ENCODE measurements at regions not wholly inside any gene's neighbourhood (a gene's known extent, or its start where the extent isn't known, plus 50 kb on each side); places are given as distances from the start of the nearest gene placed in this dataset.

GRCh38 chr13:87324558-87324957 lies 346.6 kb upstream of the SLITRK5 start:
- H4K20me1 ChIP-seq (ENCODE audit: low read depth) = no peaks in the 10 kb centered on the region
- no peaks in the 10 kb centered on the region for H3K9me3 ChIP-seq (ENCODE audit: low read depth)
- H3K27me3 Mint-ChIP-seq (ENCODE audit: insufficient read depth, low read depth) = no peaks in the 10 kb centered on the region
- no peak overlapping the region for H3K4me2 ChIP-seq
- H3K27ac ChIP-seq = no peak overlapping the region
- H3K9me3 Mint-ChIP-seq = no peaks in the 10 kb centered on the region
- H3F3A ChIP-seq (ENCODE audit: low read depth) = no peaks in the 10 kb centered on the region
- no peak overlapping the region for H3K9ac ChIP-seq
- no peaks in the 10 kb centered on the region for H3K79me2 ChIP-seq (ENCODE audit: low read depth)
- H3K36me3 ChIP-seq = no peaks in the 10 kb centered on the region
- H3K4me1 Mint-ChIP-seq = no peaks in the 10 kb centered on the region
- no peak overlapping the region for H3K4me3 Mint-ChIP-seq
- TF ChIP-seq CTCF (IDR thresholded peaks at IDR 0.05) = no peak
- no peak for TF ChIP-seq EZH2 (IDR thresholded peaks at IDR 0.05)
- TF ChIP-seq EZH2phosphoT487 (IDR thresholded peaks at IDR 0.05) = no peak
- H3K27ac Mint-ChIP-seq = no peak overlapping the region
- no peaks in the 10 kb centered on the region for H3K27me3 ChIP-seq
- no peaks in the 10 kb centered on the region for H3K36me3 Mint-ChIP-seq
- no peak overlapping the region for H3K4me3 ChIP-seq
- no peak for DNase-seq (ENCODE audit: low spot score)
- H3K4me1 ChIP-seq = no peaks in the 10 kb centered on the region
- H2AFZ ChIP-seq (replicated peaks) = no peak overlapping the region

GRCh38 chr13:87331178-87331577 lies 340.0 kb upstream of the SLITRK5 start:
- no peak for DNase-seq (ENCODE audit: low spot score)
- no peak for TF ChIP-seq EZH2phosphoT487 (IDR thresholded peaks at IDR 0.05)
- no peak for TF ChIP-seq CTCF (IDR thresholded peaks at IDR 0.05)
- TF ChIP-seq EZH2 (IDR thresholded peaks at IDR 0.05) = no peak
- no peak overlapping the region for H3K4me3 ChIP-seq
- no peaks in the 10 kb centered on the region for H4K20me1 ChIP-seq (ENCODE audit: low read depth)
- H3K79me2 ChIP-seq (ENCODE audit: low read depth) = no peaks in the 10 kb centered on the region
- no peak overlapping the region for H3K9ac ChIP-seq
- H3K27ac Mint-ChIP-seq = no peak overlapping the region
- no peaks in the 10 kb centered on the region for H3K27me3 ChIP-seq
- no peak overlapping the region for H3K27ac ChIP-seq
- peak overlapping the region; percentile 57 for H2AFZ ChIP-seq (replicated peaks)
- no peaks in the 10 kb centered on the region for H3K4me1 ChIP-seq
- no peaks in the 10 kb centered on the region for H3F3A ChIP-seq (ENCODE audit: low read depth)
- H3K27me3 Mint-ChIP-seq (ENCODE audit: insufficient read depth, low read depth) = peaks cover 6% of the 10 kb centered on the region
- H3K9me3 Mint-ChIP-seq = peaks cover 3% of the 10 kb centered on the region
- no peaks in the 10 kb centered on the region for H3K4me1 Mint-ChIP-seq
- H3K36me3 ChIP-seq = no peaks in the 10 kb centered on the region
- H3K4me3 Mint-ChIP-seq = no peak overlapping the region
- H3K36me3 Mint-ChIP-seq = peaks cover 1% of the 10 kb centered on the region
- no peaks in the 10 kb centered on the region for H3K9me3 ChIP-seq (ENCODE audit: low read depth)
- H3K4me2 ChIP-seq = no peak overlapping the region

- Histone ChIP-seq H3K27ac (no peak overlapping the region), H3K4me2 (no peak overlapping the region), H2AFZ (replicated peaks) (no peak overlapping the region), H3K4me3 (no peak overlapping the region), H3K9me3 (ENCODE audit: low read depth) (no peaks in the 10 kb centered on the region), H3K27me3 (no peaks in the 10 kb centered on the region), H3K9ac (no peak overlapping the region), H3F3A (ENCODE audit: low read depth) (no peaks in the 10 kb centered on the region), H3K36me3 (no peaks in the 10 kb centered on the region), H4K20me1 (ENCODE audit: low read depth) (no peaks in the 10 kb centered on the region), H3K4me1 (no peaks in the 10 kb centered on the region), H3K79me2 (ENCODE audit: low read depth) (no peaks in the 10 kb centered on the region)
- Mint-ChIP-seq H3K27me3 (ENCODE audit: insufficient read depth, low read depth) (peaks cover 6% of the 10 kb centered on the region), H3K4me1 (no peaks in the 10 kb centered on the region), H3K9me3 (peaks cover 3% of the 10 kb centered on the region), H3K27ac (no peak overlapping the region), H3K4me3 (no peak overlapping the region), H3K36me3 (peaks cover 1% of the 10 kb centered on the region)
- TF ChIP-seq EZH2phosphoT487 (IDR thresholded peaks at IDR 0.05) (no peak), EZH2 (IDR thresholded peaks at IDR 0.05) (no peak), CTCF (IDR thresholded peaks at IDR 0.05) (no peak)
- DNase-seq (ENCODE audit: low spot score) = no peak
These were observed 337.6 kb upstream of the SLITRK5 start for GRCh38 chr13:87333599-87333998.

Measured in neural progenitor cell (in vitro differentiated cells).